ENCODE measurements at regions not wholly inside any gene's neighbourhood (a gene's known extent, or its start where the extent isn't known, plus 50 kb on each side); places are given as distances from the start of the nearest gene placed in this dataset.

DNA sequence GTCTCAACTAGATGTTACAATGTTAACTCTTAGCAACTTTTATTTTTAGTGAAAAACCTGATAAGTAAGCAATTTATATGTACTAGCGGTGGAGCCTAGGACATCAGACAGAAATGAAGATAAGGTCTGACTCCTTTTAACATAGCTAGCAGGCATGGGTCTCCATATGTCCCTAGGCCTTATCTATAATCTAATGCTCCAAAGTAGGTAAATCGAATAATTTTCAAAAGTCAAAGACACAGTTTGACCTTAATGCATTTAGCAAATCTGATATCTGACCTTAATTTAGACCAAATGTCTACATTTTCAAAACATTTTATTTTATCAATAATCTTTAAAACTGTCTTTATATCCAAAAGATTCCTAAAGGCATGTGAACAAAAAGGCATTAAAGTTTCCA is 305.0 kb upstream of the CCNH start:
- no peak overlapping the region for H3K4me3 ChIP-seq (ENCODE audit: control extremely low read depth in 1 of 5, extremely low read depth in 1 of 5, insufficient read depth in 1 of 5, low read depth in 2 of 5, low read length in 4 of 5)
- Mint-ChIP-seq H3K27ac (no peak overlapping the region), H3K4me3 (no peak overlapping the region), H3K4me1 (no peaks in the 10 kb centered on the region), H3K27me3 (peaks cover 11% of the 10 kb centered on the region), H3K9me3 (ENCODE audit: insufficient read depth) (peaks cover 4% of the 10 kb centered on the region)
- no peaks in the 10 kb centered on the region for H3K4me1 ChIP-seq (ENCODE audit: control insufficient read depth in 2 of 2, insufficient read depth in 2 of 2, low read length in 2 of 2)
- ATAC-seq (ENCODE audit: low read depth) = no peak
- no peaks in the 10 kb centered on the region for H4K20me1 ChIP-seq (ENCODE audit: control insufficient read depth, insufficient read depth, low read length, poor library complexity, severe bottlenecking)
- no peak overlapping the region for H3K4me2 ChIP-seq (replicated peaks; ENCODE audit: low read depth, low read length, poor library complexity, severe bottlenecking)
- intact Hi-C loops (cut with micrococcal nuclease) = no loop called here
- peaks cover 0 to 5% (median 0%) of the 10 kb centered on the region in 3 donors for H3K9me3 ChIP-seq (ENCODE audit: control extremely low read depth in 1 of 3, control insufficient read depth in 2 of 3, insufficient read depth in 1 of 3, low read length in 2 of 3)
- WGBS (ENCODE audit: insufficient coverage) = 100% methylated on average over 1 of the region's 2 CpGs
- no peak for DNase-seq
- ChIA-PET POLR2A (no interaction called here), CTCF (interaction anchor here (0.7 kb wide), 1 partner anchor 450 kb away, joined by 3 read pairs; no protein-coding TSS in a partner anchor)
- no peak overlapping the region for H2AFZ ChIP-seq (ENCODE audit: insufficient read depth, low read depth, low read length, poor library complexity, severe bottlenecking)
- H3K79me2 ChIP-seq (ENCODE audit: control insufficient read depth, insufficient read depth, low read length) = no peaks in the 10 kb centered on the region
- H3K36me3 ChIP-seq (replicated peaks in 1 of 2; ENCODE audit: control extremely low read depth in 1 of 2, control insufficient read depth in 1 of 2, extremely low read depth in 1 of 2, insufficient read depth in 2 of 2, low read length in 1 of 2) = no peaks in the 10 kb centered on the region
- no peaks in the 10 kb centered on the region for H3K27me3 ChIP-seq (replicated peaks in 1 of 4; ENCODE audit: control extremely low read depth in 1 of 4, control insufficient read depth in 3 of 4, insufficient read depth in 4 of 4, low read length in 3 of 4)
- H3K27ac ChIP-seq (ENCODE audit: low read length in 2 of 2) = no peak overlapping the region
- H3K9ac ChIP-seq (ENCODE audit: low read length) = no peak overlapping the region
- TF ChIP-seq, protein P1, sequence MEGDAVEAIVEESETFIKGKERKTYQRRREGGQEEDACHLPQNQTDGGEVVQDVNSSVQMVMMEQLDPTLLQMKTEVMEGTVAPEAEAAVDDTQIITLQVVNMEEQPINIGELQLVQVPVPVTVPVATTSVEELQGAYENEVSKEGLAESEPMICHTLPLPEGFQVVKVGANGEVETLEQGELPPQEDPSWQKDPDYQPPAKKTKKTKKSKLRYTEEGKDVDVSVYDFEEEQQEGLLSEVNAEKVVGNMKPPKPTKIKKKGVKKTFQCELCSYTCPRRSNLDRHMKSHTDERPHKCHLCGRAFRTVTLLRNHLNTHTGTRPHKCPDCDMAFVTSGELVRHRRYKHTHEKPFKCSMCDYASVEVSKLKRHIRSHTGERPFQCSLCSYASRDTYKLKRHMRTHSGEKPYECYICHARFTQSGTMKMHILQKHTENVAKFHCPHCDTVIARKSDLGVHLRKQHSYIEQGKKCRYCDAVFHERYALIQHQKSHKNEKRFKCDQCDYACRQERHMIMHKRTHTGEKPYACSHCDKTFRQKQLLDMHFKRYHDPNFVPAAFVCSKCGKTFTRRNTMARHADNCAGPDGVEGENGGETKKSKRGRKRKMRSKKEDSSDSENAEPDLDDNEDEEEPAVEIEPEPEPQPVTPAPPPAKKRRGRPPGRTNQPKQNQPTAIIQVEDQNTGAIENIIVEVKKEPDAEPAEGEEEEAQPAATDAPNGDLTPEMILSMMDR (IDR thresholded peaks at IDR 0.05) = no peak
- TF ChIP-seq EZH2 (IDR thresholded peaks at IDR 0.05; ENCODE audit: borderline replicate concordance, insufficient read depth, low read depth, low read length, poor library complexity, severe bottlenecking) = no peak

DNA sequence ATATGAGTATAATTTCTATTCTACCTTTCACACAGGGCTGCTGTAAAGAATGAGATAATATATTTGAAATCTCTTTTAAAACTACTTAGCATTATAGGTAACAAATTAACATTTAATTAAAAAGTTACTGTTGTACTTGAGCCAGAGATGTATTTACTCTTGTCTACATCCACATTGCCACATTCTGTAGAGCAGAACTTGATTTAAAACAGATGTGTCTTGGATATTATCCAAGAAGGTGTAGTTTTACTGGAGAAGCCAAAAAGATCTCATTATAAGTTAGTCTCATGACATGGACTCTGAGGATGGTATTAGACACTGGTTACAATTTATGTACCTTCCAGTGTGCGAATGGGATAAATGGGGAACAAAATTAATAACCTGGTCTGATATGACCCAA is 293.1 kb upstream of the CCNH start:
- ChIA-PET CTCF (no interaction called here), POLR2A (no interaction called here)
- Histone ChIP-seq H3K4me3 (ENCODE audit: control extremely low read depth in 1 of 5, extremely low read depth in 1 of 5, insufficient read depth in 1 of 5, low read depth in 2 of 5, low read length in 4 of 5) (no peak overlapping the region), H3K4me2 (replicated peaks; ENCODE audit: low read depth, low read length, poor library complexity, severe bottlenecking) (no peak overlapping the region), H2AFZ (ENCODE audit: insufficient read depth, low read depth, low read length, poor library complexity, severe bottlenecking) (no peak overlapping the region), H3K36me3 (replicated peaks in 1 of 2; ENCODE audit: control extremely low read depth in 1 of 2, control insufficient read depth in 1 of 2, extremely low read depth in 1 of 2, insufficient read depth in 2 of 2, low read length in 1 of 2) (no peaks in the 10 kb centered on the region), H3K79me2 (ENCODE audit: control insufficient read depth, insufficient read depth, low read length) (no peaks in the 10 kb centered on the region), H3K9me3 (ENCODE audit: control extremely low read depth in 1 of 3, control insufficient read depth in 2 of 3, insufficient read depth in 1 of 3, low read length in 2 of 3) (peaks cover 0 to 3% (median 0%) of the 10 kb centered on the region in 3 donors), H3K27ac (ENCODE audit: low read length in 2 of 2) (no peak overlapping the region), H4K20me1 (ENCODE audit: control insufficient read depth, insufficient read depth, low read length, poor library complexity, severe bottlenecking) (no peaks in the 10 kb centered on the region), H3K27me3 (replicated peaks in 1 of 4; ENCODE audit: control extremely low read depth in 1 of 4, control insufficient read depth in 3 of 4, insufficient read depth in 4 of 4, low read length in 3 of 4) (no peaks in the 10 kb centered on the region), H3K9ac (ENCODE audit: low read length) (no peak overlapping the region), H3K4me1 (ENCODE audit: control insufficient read depth in 2 of 2, insufficient read depth in 2 of 2, low read length in 2 of 2) (no peaks in the 10 kb centered on the region)
- peaks cover 4% of the 10 kb centered on the region for H3K27me3 Mint-ChIP-seq
- intact Hi-C loops (cut with micrococcal nuclease) = no loop called here
- H3K27ac Mint-ChIP-seq = no peak overlapping the region
- DNase-seq (no peak), ATAC-seq (ENCODE audit: low read depth) (no peak)
- TF ChIP-seq, protein P1 (IDR thresholded peaks at IDR 0.05) = no peak
- no peak for TF ChIP-seq EZH2 (IDR thresholded peaks at IDR 0.05; ENCODE audit: borderline replicate concordance, insufficient read depth, low read depth, low read length, poor library complexity, severe bottlenecking)
- H3K9me3 Mint-ChIP-seq (ENCODE audit: insufficient read depth) = no peaks in the 10 kb centered on the region
- 100% methylated on average over 1 of the region's 1 CpG for WGBS (ENCODE audit: insufficient coverage)
- no peak overlapping the region for H3K4me3 Mint-ChIP-seq
- H3K4me1 Mint-ChIP-seq = no peaks in the 10 kb centered on the region

All from B cell (primary cell).